ENCODE measurements at regions not wholly inside any gene's neighbourhood (a gene's known extent, or its start where the extent isn't known, plus 50 kb on each side); places are given as distances from the start of the nearest gene placed in this dataset.
"Not testable (repeated sequence)": the region's sequence is repeated elsewhere in the genome, so short reads cannot be mapped to it uniquely, and the experiment has no call there.

- no peak for DNase-seq (ENCODE audit: low spot score)
Measured at GRCh38 chr11:80944758-80945157, 1503.9 kb upstream of the TENM4 start.

GRCh38 chr11:80943226-80943625, 1502.4 kb upstream of the TENM4 start:
- DNase-seq (ENCODE audit: low spot score): no peak

- no peak for DNase-seq (ENCODE audit: low spot score)
Measured at GRCh38 chr11:80937842-80938241, 1497.0 kb upstream of the TENM4 start.

- no peak for DNase-seq (ENCODE audit: low spot score)
Measured at GRCh38 chr11:80930038-80930437, 1489.2 kb upstream of the TENM4 start.

GRCh38 chr11:80929031-80929805, 1488.4 kb upstream of the TENM4 start:
- DNase-seq (ENCODE audit: low spot score): no peak

- no peak for DNase-seq (ENCODE audit: low spot score)
Measured at GRCh38 chr11:80925321-80925720, 1484.5 kb upstream of the TENM4 start.

GRCh38 chr11:80921310-80921709, 1480.5 kb upstream of the TENM4 start:
- not testable (repeated sequence) for DNase-seq (ENCODE audit: low spot score)

- no peak for DNase-seq (ENCODE audit: low spot score)
Measured at GRCh38 chr11:80916173-80916798, 1475.5 kb upstream of the TENM4 start.

GRCh38 chr11:80914311-80914710, 1473.5 kb upstream of the TENM4 start:
- no peak for DNase-seq (ENCODE audit: low spot score)

GRCh38 chr11:80911666-80912065, 1470.8 kb upstream of the TENM4 start:
- DNase-seq (ENCODE audit: low spot score): no peak

- DNase-seq (ENCODE audit: low spot score): no peak
Measured at GRCh38 chr11:80900265-80900664, 1459.4 kb upstream of the TENM4 start.

GRCh38 chr11:80899381-80899780, 1458.6 kb upstream of the TENM4 start:
- no peak for DNase-seq (ENCODE audit: low spot score)

- no peak for DNase-seq (ENCODE audit: low spot score)
Measured at GRCh38 chr11:80898910-80899309, 1458.1 kb upstream of the TENM4 start.

- DNase-seq (ENCODE audit: low spot score): no peak
Measured at GRCh38 chr11:80886684-80887083, 1445.9 kb upstream of the TENM4 start.

GRCh38 chr11:80873310-80873999, 1432.6 kb upstream of the TENM4 start:
- no peak for DNase-seq (ENCODE audit: low spot score)

- no peak for DNase-seq (ENCODE audit: low spot score)
Measured at GRCh38 chr11:80872116-80872728, 1431.4 kb upstream of the TENM4 start.

- no peak for DNase-seq (ENCODE audit: low spot score)
Measured at GRCh38 chr11:80868831-80869230, 1428.0 kb upstream of the TENM4 start.

- DNase-seq (ENCODE audit: low spot score): no peak
Measured at GRCh38 chr11:80862011-80862410, 1421.2 kb upstream of the TENM4 start.

- no peak for DNase-seq (ENCODE audit: low spot score)
Measured at GRCh38 chr11:80861193-80861592, 1420.4 kb upstream of the TENM4 start.

- DNase-seq (ENCODE audit: low spot score): no peak
Measured at GRCh38 chr11:80860632-80861031, 1419.8 kb upstream of the TENM4 start.

- DNase-seq (ENCODE audit: low spot score): no peak
Measured at GRCh38 chr11:80856066-80856465, 1415.2 kb upstream of the TENM4 start.

GRCh38 chr11:80855426-80855825, 1414.6 kb upstream of the TENM4 start:
- no peak for DNase-seq (ENCODE audit: low spot score)

- no peak for DNase-seq (ENCODE audit: low spot score)
Measured at GRCh38 chr11:80849253-80849652, 1408.4 kb upstream of the TENM4 start.

All from CD4-positive, alpha-beta T cell treated with Interleukin-6 at 100 ng/mL for 8 hours (primary cell).